Omental fat pad (tissue), 3 donors: ENCODE measurements at regions not wholly inside any gene's neighbourhood (a gene's known extent, or its start where the extent isn't known, plus 50 kb on each side); places are given as distances from the start of the nearest gene placed in this dataset.

Experiments
- ATAC-seq: fragments of 150-250 bp; one replicate; pipeline ENCODE4 v1.9.1; 2016; ENCODE audit warnings: mild to moderate bottlenecking, moderate library complexity; ENCODE audit not compliant: low FRiP score
- DNase-seq: peaks from one replicate; pipeline ENCODE4 v3.0.0-alpha.2; 2019; ENCODE audit warnings: low spot score
- CTCF ChIP-seq, 3 donors: fragments of 450-650 bp; IDR thresholded peaks; one replicate each; pipeline ENCODE4 v1.5.1; 2016 to 2017; ENCODE audit warnings: antibody characterized with exemption in 3 of 3, mild to moderate bottlenecking in 3 of 3, moderate library complexity in 2 of 3

- DNase-seq (no peak), ATAC-seq (no peak)
- TF ChIP-seq CTCF (IDR thresholded peaks at IDR 0.05): no peak
These were observed 274.5 kb upstream of the PTGER4 start for GRCh38 chr5:40405230-40405629.

- no peak for DNase-seq
- no peak for ATAC-seq
- TF ChIP-seq CTCF (IDR thresholded peaks at IDR 0.05): no peak
These were observed 275.1 kb upstream of the PTGER4 start for GRCh38 chr5:40404613-40405012.

GRCh38 chr5:40402007-40402364, 277.7 kb upstream of the PTGER4 start:
- no peak for TF ChIP-seq CTCF (IDR thresholded peaks at IDR 0.05)
- DNase-seq (no peak), ATAC-seq (no peak)

- TF ChIP-seq CTCF (IDR thresholded peaks at IDR 0.05): no peak
- no peak for ATAC-seq
- no peak for DNase-seq
These were observed 278.3 kb upstream of the PTGER4 start for GRCh38 chr5:40401284-40402006.

- DNase-seq: no peak
- no peak for ATAC-seq
- TF ChIP-seq CTCF (IDR thresholded peaks at IDR 0.05): no peak
These were observed 279.5 kb upstream of the PTGER4 start for GRCh38 chr5:40400245-40400644.

GRCh38 chr5:40399349-40399748, 280.4 kb upstream of the PTGER4 start:
- DNase-seq: no peak
- no peak for ATAC-seq
- no peak for TF ChIP-seq CTCF (IDR thresholded peaks at IDR 0.05)

- DNase-seq: no peak
- no peak for TF ChIP-seq CTCF (IDR thresholded peaks at IDR 0.05)
- no peak for ATAC-seq
These were observed 281.7 kb upstream of the PTGER4 start for GRCh38 chr5:40397976-40398375.
